Karpas-422 (cell line): ENCODE measurements at regions not wholly inside any gene's neighbourhood (a gene's known extent, or its start where the extent isn't known, plus 50 kb on each side); places are given as distances from the start of the nearest gene placed in this dataset. TPM values are rescaled to one million over a fixed set of nuclear protein-coding genes. Genes with fewer than 3 reads are reported as not detected.

Experiments used
- DNase-seq: peaks from one replicate; pipeline ENCODE4 v3.0.0-alpha.2; 2015
- H2AFZ ChIP-seq: fragments of 200-600 bp; sonication (generic); 2 replicates; pipeline ENCODE4 v1.6.1; 2014; ENCODE audit warnings: antibody characterized with exemption, low read length, mixed read lengths
- H3K27ac ChIP-seq: fragments of 200-600 bp; sonication (generic); 2 replicates; pipeline ENCODE4 v1.5.1; 2014; ENCODE audit warnings: mild to moderate bottlenecking, low read length, moderate library complexity
- H3K27me3 ChIP-seq: fragments of 200-600 bp; sonication (generic); 2 replicates; pipeline ENCODE4 v1.6.1; 2014; ENCODE audit warnings: low read length, mixed read lengths
- H3K36me3 ChIP-seq: fragments of 200-600 bp; sonication (generic); 2 replicates; pipeline ENCODE4 v1.6.1; 2014; ENCODE audit warnings: low read length, mixed read lengths; ENCODE audit not compliant: insufficient read depth
- H3K4me1 ChIP-seq: fragments of 200-600 bp; sonication (generic); 2 replicates; pipeline ENCODE4 v1.6.1; 2014; ENCODE audit warnings: mild to moderate bottlenecking, low read length, mixed read lengths
- H3K4me2 ChIP-seq: fragments of 200-600 bp; sonication (generic); 2 replicates; pipeline ENCODE4 v1.6.1; 2014; ENCODE audit warnings: low read length, low read depth, mild to moderate bottlenecking; ENCODE audit not compliant: poor library complexity, severe bottlenecking
- H3K4me3 ChIP-seq: fragments of 200-600 bp; sonication (generic); 2 replicates; pipeline ENCODE4 v1.5.1; 2014; ENCODE audit warnings: mild to moderate bottlenecking, antibody characterized with exemption, low read length, mixed read lengths
- H3K79me2 ChIP-seq: fragments of 200-600 bp; sonication (generic); 2 replicates; pipeline ENCODE4 v1.6.1; 2014; ENCODE audit warnings: mild to moderate bottlenecking, low read length, mixed read lengths
- H3K9ac ChIP-seq: fragments of 200-600 bp; sonication (generic); 2 replicates; pipeline ENCODE4 v1.6.0; 2014; ENCODE audit warnings: low read length
- H3K9me2 ChIP-seq: fragments of 200-600 bp; sonication (generic), shearing (Covaris generic); replicated peaks from 2 replicates; pipeline ENCODE4 v1.6.0; 2014; ENCODE audit warnings: mild to moderate bottlenecking, low read length, moderate library complexity; ENCODE audit not compliant: insufficient read depth
- H3K9me3 ChIP-seq: fragments of 300-700, 200-600 bp; sonication (generic); 2 replicates; pipeline ENCODE4 v1.6.1; 2014; ENCODE audit warnings: low read length, mixed read lengths
- H4K20me1 ChIP-seq: fragments of 200-600 bp; sonication (generic); 2 replicates; pipeline ENCODE4 v1.6.1; 2014; ENCODE audit warnings: mild to moderate bottlenecking, antibody characterized with exemption, low read length, low read depth; ENCODE audit not compliant: insufficient read depth
- small RNA-seq: library from RNA; depleted of rRNA; stranded (forward); fragments of <200 nt; gene quantifications from one replicate; pipeline ENCODE3, GENCODE V24; 2014

- Histone ChIP-seq H3K9ac (no peak overlapping the region), H3K36me3 (no peaks in the 10 kb centered on the region), H3K27ac (no peak overlapping the region), H3K27me3 (no peaks in the 10 kb centered on the region), H3K4me2 (no peak overlapping the region), H4K20me1 (no peaks in the 10 kb centered on the region), H3K9me3 (peaks cover 24% of the 10 kb centered on the region), H3K4me3 (no peak overlapping the region), H2AFZ (no peak overlapping the region), H3K9me2 (no peaks in the 10 kb centered on the region), H3K4me1 (no peaks in the 10 kb centered on the region), H3K79me2 (no peaks in the 10 kb centered on the region)
- no peak for DNase-seq
Observed at GRCh38 chr14:25110106-25110505, 60.2 kb upstream of the STXBP6 start.

DNA sequence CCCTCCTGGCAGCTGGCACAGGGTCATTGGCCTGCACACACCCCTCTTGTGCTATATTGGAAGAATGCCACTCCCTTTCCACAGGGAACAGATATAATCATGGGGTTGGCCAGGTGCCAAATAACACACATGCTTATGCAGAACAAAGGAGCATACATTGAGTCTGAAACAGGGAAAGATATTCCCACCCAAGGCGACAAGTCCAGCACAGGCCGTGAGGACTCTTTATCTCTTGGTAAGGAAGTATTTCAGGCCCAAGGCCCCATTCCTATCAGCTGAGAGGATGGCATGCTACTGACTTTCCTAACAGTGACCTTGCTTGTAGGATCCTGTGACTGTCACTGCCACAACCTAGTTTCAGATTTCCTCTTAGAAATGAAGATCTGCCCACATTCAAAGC, 59.0 kb upstream of the STXBP6 start:
- Histone ChIP-seq H3K36me3 (no peaks in the 10 kb centered on the region), H3K9me2 (no peaks in the 10 kb centered on the region), H3K4me2 (no peak overlapping the region), H3K4me1 (no peaks in the 10 kb centered on the region), H3K27ac (no peak overlapping the region), H3K9ac (no peak overlapping the region), H4K20me1 (no peaks in the 10 kb centered on the region), H3K79me2 (no peaks in the 10 kb centered on the region), H2AFZ (no peak overlapping the region), H3K27me3 (no peaks in the 10 kb centered on the region), H3K9me3 (peaks cover 25% of the 10 kb centered on the region), H3K4me3 (no peak overlapping the region)
- no peak for DNase-seq

- no peaks in the 10 kb centered on the region for H3K9me2 ChIP-seq
- DNase-seq = no peak
- no peaks in the 10 kb centered on the region for H3K79me2 ChIP-seq
- no peak overlapping the region for H2AFZ ChIP-seq
- H3K9ac ChIP-seq = no peak overlapping the region
- H3K4me2 ChIP-seq = no peak overlapping the region
- H3K27me3 ChIP-seq = no peaks in the 10 kb centered on the region
- no peak overlapping the region for H3K4me3 ChIP-seq
- H4K20me1 ChIP-seq = no peaks in the 10 kb centered on the region
- H3K27ac ChIP-seq = no peak overlapping the region
- H3K4me1 ChIP-seq = no peaks in the 10 kb centered on the region
- peaks cover 21% of the 10 kb centered on the region for H3K9me3 ChIP-seq
- no peaks in the 10 kb centered on the region for H3K36me3 ChIP-seq
Observed at GRCh38 chr14:25108291-25108690, 58.3 kb upstream of the STXBP6 start.

DNA sequence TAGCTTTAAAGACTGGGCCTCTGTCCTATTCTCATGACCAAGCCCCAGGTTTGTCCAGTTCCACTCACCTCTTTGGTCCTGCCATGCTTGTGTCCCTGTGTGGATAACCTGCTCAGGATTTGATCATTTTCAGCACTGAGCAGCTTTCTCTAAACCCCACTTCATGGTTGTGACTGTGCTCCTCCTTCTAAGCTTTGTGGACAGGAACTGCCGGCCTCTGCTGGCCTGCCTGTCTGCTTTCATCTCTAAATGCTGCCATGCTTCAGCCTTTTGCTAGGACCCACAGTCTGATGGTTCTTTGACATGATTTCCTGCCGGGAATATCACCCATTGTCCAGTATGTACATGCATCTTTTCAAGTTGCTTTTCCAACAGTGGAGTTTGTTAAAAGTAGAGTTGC, 53.9 kb upstream of the STXBP6 start:
- H3K36me3 ChIP-seq = no peaks in the 10 kb centered on the region
- H3K27me3 ChIP-seq = no peaks in the 10 kb centered on the region
- H2AFZ ChIP-seq = no peak overlapping the region
- no peaks in the 10 kb centered on the region for H4K20me1 ChIP-seq
- H3K4me1 ChIP-seq = no peaks in the 10 kb centered on the region
- no peak overlapping the region for H3K4me2 ChIP-seq
- peaks cover 12% of the 10 kb centered on the region for H3K9me3 ChIP-seq
- DNase-seq = no peak
- no peaks in the 10 kb centered on the region for H3K79me2 ChIP-seq
- no peak overlapping the region for H3K4me3 ChIP-seq
- H3K9me2 ChIP-seq = no peaks in the 10 kb centered on the region
- H3K9ac ChIP-seq = no peak overlapping the region
- no peak overlapping the region for H3K27ac ChIP-seq

DNA sequence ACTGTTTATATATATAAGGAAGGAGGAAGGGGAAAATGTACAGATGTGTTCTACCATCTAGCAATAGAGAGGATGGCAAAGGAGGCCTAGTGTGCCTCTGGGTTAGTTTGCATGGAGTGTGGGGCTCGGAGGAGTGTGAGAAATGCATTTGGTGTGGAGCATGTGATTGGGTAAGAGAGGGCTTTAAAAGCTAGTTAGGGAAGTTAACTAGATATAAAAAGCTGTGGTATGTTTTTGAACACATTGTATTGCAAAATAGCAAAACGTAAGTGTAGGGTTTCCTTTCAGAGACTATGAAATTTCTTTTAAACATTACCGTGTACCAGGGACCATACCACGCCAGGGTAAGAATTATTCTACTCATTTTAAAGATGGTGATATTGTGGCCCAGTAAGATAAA, 53.3 kb upstream of the STXBP6 start:
- Histone ChIP-seq H4K20me1 (no peaks in the 10 kb centered on the region), H3K79me2 (no peaks in the 10 kb centered on the region), H3K4me3 (no peak overlapping the region), H3K9ac (no peak overlapping the region), H3K27me3 (no peaks in the 10 kb centered on the region), H3K9me2 (no peaks in the 10 kb centered on the region), H3K4me2 (no peak overlapping the region), H2AFZ (no peak overlapping the region), H3K9me3 (peaks cover 12% of the 10 kb centered on the region), H3K27ac (no peak overlapping the region), H3K4me1 (no peaks in the 10 kb centered on the region), H3K36me3 (no peaks in the 10 kb centered on the region)
- no peak for DNase-seq

GRCh38 chr14:25102788-25103187, 52.8 kb upstream of the STXBP6 start:
- Histone ChIP-seq H3K9me2 (no peaks in the 10 kb centered on the region), H3K9ac (no peak overlapping the region), H2AFZ (no peak overlapping the region), H3K9me3 (peaks cover 12% of the 10 kb centered on the region), H3K27me3 (no peaks in the 10 kb centered on the region), H3K4me2 (no peak overlapping the region), H3K27ac (no peak overlapping the region), H3K4me1 (no peaks in the 10 kb centered on the region), H3K36me3 (no peaks in the 10 kb centered on the region), H4K20me1 (no peaks in the 10 kb centered on the region), H3K4me3 (no peak overlapping the region), H3K79me2 (no peaks in the 10 kb centered on the region)
- no peak for DNase-seq

DNA sequence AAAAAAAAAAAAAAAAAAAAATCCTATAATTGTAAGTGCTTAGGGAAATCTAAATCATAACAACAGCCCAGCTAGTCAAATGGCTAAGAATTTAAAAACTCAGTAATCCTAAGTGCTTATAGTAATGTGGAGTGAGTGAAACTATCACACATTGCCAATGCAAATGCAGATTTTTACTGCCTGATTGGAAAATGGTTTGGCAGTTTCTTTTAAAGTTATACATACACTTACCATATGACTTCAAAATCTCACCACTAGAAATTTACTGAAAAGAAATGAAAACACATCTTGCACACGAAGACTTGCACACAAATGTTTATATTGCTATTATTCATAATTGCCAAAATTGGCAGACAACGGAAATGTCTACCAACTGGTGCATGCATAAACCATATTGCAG, 51.3 kb upstream of the STXBP6 start:
- no peaks in the 10 kb centered on the region for H3K9me2 ChIP-seq
- no peak overlapping the region for H3K4me2 ChIP-seq
- no peaks in the 10 kb centered on the region for H3K4me1 ChIP-seq
- no peaks in the 10 kb centered on the region for H3K36me3 ChIP-seq
- peaks cover 13% of the 10 kb centered on the region for H3K9me3 ChIP-seq
- H3K27ac ChIP-seq = no peak overlapping the region
- H3K9ac ChIP-seq = no peak overlapping the region
- H2AFZ ChIP-seq = no peak overlapping the region
- DNase-seq = no peak
- H3K79me2 ChIP-seq = no peaks in the 10 kb centered on the region
- H4K20me1 ChIP-seq = no peaks in the 10 kb centered on the region
- H3K4me3 ChIP-seq = no peak overlapping the region
- H3K27me3 ChIP-seq = no peaks in the 10 kb centered on the region

Small RNA genes in the stretch of these regions (small RNA-seq; reads per million reads assigned to genes)
- not detected for gene HMGN2P6
